Esophagus muscularis mucosa (tissue), 4 donors: ENCODE measurements at regions not wholly inside any gene's neighbourhood (a gene's known extent, or its start where the extent isn't known, plus 50 kb on each side); places are given as distances from the start of the nearest gene placed in this dataset.

Experiments
- DNase-seq: peaks from one replicate; pipeline ENCODE4 v3.0.0-alpha.2; 2017; ENCODE audit errors: extremely low spot score
- H3K27ac ChIP-seq, 4 donors: fragments of 200-600 bp; sonication (generic); replicated peaks in 1 of 4; 1 replicate in 3 of 4; 2 replicates in 1 of 4; pipeline ENCODE4 v1.5.1; 2016 to 2019; ENCODE audit warnings: mild to moderate bottlenecking in 1 of 4
- H3K27me3 ChIP-seq, 4 donors: fragments of 200-600 bp; sonication (generic); one replicate each; pipeline versions ENCODE4 v1.5.1 to v1.6.0; 2016 to 2019
- H3K36me3 ChIP-seq, 4 donors: fragments of 200-600 bp; sonication (generic); one replicate each; pipeline ENCODE4 v1.5.1; 2016 to 2019
- H3K4me1 ChIP-seq, 4 donors: fragments of 200-600 bp; sonication (generic); one replicate each; pipeline ENCODE4 v1.5.1; 2016 to 2019
- H3K4me3 ChIP-seq, 4 donors: fragments of 200-600 bp; sonication (generic); 1 replicate in 2 of 4; 2 replicates in 2 of 4; pipeline ENCODE4 v1.5.1; 2016 to 2019; ENCODE audit warnings: mild to moderate bottlenecking in 4 of 4, moderate library complexity in 1 of 4
- H3K9me3 ChIP-seq, 4 donors: fragments of 200-600 bp; sonication (generic); 1 replicate in 3 of 4; 2 replicates in 1 of 4; pipeline ENCODE4 v1.5.1; 2016 to 2019
- EP300 ChIP-seq: sonication (generic); formaldehyde crosslinking; IDR thresholded peaks from one replicate; pipeline ENCODE4 v1.6.1; 2017; ENCODE audit warnings: antibody characterized with exemption
- POLR2A ChIP-seq: fragments of 450-650 bp; IDR thresholded peaks from one replicate; pipeline ENCODE4 v1.6.1; 2017; ENCODE audit warnings: antibody characterized with exemption, moderate library complexity, mild to moderate bottlenecking, low read depth
- POLR2AphosphoS5 ChIP-seq, 2 donors: sonication (generic); formaldehyde crosslinking; IDR thresholded peaks; one replicate each; pipeline ENCODE4 v1.6.1; 2017; ENCODE audit warnings: antibody characterized with exemption in 2 of 2
- WGBS: methylation state at CpG from one replicate; pipeline ENCODE4 v1.1.5; 2018; 5-methylcytosine and 5-hydroxymethylcytosine counted together
- intact Hi-C: fragments of 100-400 bp; cut with DNase I; formaldehyde crosslinking; loops from one replicate; pipeline ENCODE4 v1.15.1; 2023
- TF ChIP-seq, protein P1 (sequence below), 3 experiments: fragments of 200-600 bp in 2 of 3; fragments of 450-650 bp in 1 of 3; sonication (generic) in 2 of 3; IDR thresholded peaks; one replicate each; pipeline ENCODE4 v1.5.1; 2017 to 2019; ENCODE audit warnings: antibody characterized with exemption in 3 of 3, mild to moderate bottlenecking in 2 of 3, moderate library complexity in 1 of 3

DNA sequence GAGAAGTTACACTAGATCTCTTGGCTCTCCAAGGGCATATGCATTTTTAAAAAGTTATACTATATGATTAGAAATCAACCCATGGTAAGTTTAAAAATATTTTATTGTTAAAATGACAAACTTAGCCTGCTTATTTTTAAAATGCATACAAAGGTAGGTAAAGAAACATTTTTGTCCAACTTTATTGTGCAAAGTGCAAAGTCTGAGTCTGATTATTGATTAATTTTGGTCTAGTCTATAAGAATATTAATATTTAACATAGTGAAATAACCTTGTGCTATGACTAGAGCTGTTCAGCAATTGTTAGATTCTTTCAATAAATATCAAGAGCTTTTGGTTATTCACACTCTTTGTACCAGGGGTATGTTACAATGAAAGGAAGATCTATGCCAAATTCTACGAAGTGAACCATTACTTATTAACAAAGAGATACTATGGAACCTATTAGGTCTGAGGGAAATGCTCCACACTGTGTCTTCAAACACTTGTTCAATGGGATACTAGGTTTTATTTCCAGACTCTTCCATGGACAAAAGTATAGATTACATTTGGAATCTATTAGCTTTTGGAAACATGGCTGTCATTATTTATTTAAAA lies 70.4 kb downstream of the DIPK2A start:
- DNase-seq = no peak
- Histone ChIP-seq H3K27me3 (no peaks in the 10 kb centered on the region), H3K4me1 (no peaks in the 10 kb centered on the region), H3K27ac (no peak overlapping the region), H3K4me3 (no peak overlapping the region), H3K36me3 (no peaks in the 10 kb centered on the region), H3K9me3 (no peaks in the 10 kb centered on the region)
- intact Hi-C loops = no loop called here
- TF ChIP-seq EP300 (no peak), POLR2AphosphoS5 (IDR thresholded peaks at IDR 0.05) (no peak), POLR2A (no peak)
- TF ChIP-seq, protein P1, sequence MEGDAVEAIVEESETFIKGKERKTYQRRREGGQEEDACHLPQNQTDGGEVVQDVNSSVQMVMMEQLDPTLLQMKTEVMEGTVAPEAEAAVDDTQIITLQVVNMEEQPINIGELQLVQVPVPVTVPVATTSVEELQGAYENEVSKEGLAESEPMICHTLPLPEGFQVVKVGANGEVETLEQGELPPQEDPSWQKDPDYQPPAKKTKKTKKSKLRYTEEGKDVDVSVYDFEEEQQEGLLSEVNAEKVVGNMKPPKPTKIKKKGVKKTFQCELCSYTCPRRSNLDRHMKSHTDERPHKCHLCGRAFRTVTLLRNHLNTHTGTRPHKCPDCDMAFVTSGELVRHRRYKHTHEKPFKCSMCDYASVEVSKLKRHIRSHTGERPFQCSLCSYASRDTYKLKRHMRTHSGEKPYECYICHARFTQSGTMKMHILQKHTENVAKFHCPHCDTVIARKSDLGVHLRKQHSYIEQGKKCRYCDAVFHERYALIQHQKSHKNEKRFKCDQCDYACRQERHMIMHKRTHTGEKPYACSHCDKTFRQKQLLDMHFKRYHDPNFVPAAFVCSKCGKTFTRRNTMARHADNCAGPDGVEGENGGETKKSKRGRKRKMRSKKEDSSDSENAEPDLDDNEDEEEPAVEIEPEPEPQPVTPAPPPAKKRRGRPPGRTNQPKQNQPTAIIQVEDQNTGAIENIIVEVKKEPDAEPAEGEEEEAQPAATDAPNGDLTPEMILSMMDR (IDR thresholded peaks at IDR 0.05) = no peak
- 77% methylated on average over 1 of the region's 1 CpG for WGBS

DNA sequence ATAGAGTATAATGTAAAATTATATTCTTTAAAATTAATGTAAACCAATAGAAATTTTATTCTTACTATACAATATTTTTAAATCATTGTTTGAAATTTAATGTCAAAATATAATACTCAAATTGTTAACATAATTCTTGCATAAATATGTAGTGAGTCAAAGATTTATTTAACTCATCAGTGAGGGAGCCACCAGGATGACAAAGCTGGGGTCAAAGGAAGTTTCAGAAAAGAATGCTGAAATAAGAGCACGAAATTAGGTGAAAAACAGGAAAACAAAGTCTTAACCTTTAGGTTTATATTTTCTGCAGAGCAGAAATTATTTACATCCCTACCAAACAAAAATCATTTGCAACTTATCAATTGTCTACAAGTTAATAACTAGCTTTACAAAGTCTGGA lies 74.1 kb downstream of the DIPK2A start:
- WGBS = 74% methylated on average over 1 of the region's 1 CpG
- no peaks in the 10 kb centered on the region for H3K36me3 ChIP-seq
- H3K4me3 ChIP-seq = no peak overlapping the region
- no peaks in the 10 kb centered on the region for H3K4me1 ChIP-seq
- no peaks in the 10 kb centered on the region for H3K27me3 ChIP-seq
- no peak overlapping the region for H3K27ac ChIP-seq
- intact Hi-C loops = no loop called here
- no peaks in the 10 kb centered on the region for H3K9me3 ChIP-seq
- DNase-seq = no peak
- TF ChIP-seq EP300 (no peak), POLR2AphosphoS5 (IDR thresholded peaks at IDR 0.05) (no peak)
- TF ChIP-seq, protein P1 (IDR thresholded peaks at IDR 0.05) = no peak

DNA sequence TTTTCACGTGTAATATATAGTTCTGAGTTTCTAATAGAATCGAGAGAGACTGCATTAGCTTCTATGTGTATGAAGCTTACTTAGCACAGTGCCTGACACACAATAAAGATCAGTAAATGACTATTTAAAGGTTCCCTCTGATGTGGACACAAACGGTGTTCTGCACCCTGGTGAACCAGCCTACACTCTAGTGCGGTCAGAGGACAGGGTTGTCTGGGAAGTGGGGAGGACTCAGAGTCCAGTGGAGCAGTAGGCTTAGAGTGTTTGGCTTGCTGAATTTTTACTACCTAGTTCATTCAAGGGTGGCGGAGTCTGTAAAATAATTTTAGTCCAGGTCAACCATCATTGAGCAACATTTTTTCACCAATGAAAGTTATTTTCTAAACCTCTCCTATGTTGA lies 77.8 kb downstream of the DIPK2A start:
- Histone ChIP-seq H3K27ac (no peak overlapping the region), H3K4me1 (peaks cover 0 to 10% (median 0%) of the 10 kb centered on the region in 4 donors), H3K9me3 (no peaks in the 10 kb centered on the region), H3K36me3 (no peaks in the 10 kb centered on the region), H3K4me3 (no peak overlapping the region), H3K27me3 (no peaks in the 10 kb centered on the region)
- intact Hi-C loops = no loop called here
- TF ChIP-seq EP300 (no peak), POLR2A (no peak), POLR2AphosphoS5 (IDR thresholded peaks at IDR 0.05) (no peak)
- TF ChIP-seq, protein P1 (IDR thresholded peaks at IDR 0.05) = no peak
- WGBS = 93% methylated on average over 5 of the region's 5 CpGs
- DNase-seq = no peak

DNA sequence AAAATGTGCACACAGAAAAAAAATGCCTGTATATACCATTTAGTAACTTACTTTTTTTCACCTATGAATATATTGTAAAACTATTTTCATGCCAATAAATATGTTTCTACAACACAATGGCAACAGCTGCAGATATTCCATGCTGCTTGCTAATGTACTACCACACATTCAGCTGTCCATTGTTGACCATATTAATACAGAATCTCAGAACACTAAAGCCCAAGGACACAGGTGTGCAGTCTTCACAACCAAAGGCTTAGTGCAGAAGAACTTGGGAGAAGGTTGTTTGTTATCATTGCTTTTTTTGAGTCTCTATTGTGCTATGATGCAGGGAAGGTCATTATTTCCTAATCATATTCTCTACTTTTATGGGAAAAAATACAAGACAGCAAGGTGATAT lies 79.6 kb downstream of the DIPK2A start:
- no peaks in the 10 kb centered on the region for H3K27me3 ChIP-seq
- intact Hi-C loops = no loop called here
- no peaks in the 10 kb centered on the region for H3K9me3 ChIP-seq
- no peak for DNase-seq
- TF ChIP-seq, protein P1 (IDR thresholded peaks at IDR 0.05) = no peak
- no peak for TF ChIP-seq POLR2A
- TF ChIP-seq EP300 = no peak
- TF ChIP-seq POLR2AphosphoS5 (IDR thresholded peaks at IDR 0.05) = no peak
- no peak overlapping the region for H3K4me3 ChIP-seq
- H3K27ac ChIP-seq = no peak overlapping the region
- H3K36me3 ChIP-seq = no peaks in the 10 kb centered on the region
- peaks cover 0 to 10% (median 0%) of the 10 kb centered on the region in 4 donors for H3K4me1 ChIP-seq

DNA sequence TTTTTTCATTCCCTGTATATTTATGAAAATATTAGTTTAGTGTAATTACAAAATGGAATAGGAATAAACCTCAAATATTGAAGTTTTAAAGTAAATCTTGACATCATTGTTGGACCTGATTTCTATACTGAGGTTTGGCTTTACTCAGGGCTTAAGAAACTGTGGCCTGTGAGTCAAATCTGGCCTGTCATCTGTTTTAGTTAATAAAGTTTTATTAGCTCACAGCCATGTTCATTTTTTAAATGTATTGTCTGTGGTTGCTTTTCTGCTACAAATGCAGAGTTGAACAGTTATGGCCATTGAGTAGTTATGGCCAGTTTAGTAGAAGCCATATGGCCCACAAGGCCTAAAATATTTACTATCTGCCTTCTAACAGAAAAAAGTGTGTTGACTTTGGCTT lies 80.7 kb downstream of the DIPK2A start:
- TF ChIP-seq EP300 (no peak), POLR2AphosphoS5 (IDR thresholded peaks at IDR 0.05) (no peak), POLR2A (no peak)
- TF ChIP-seq, protein P1 (IDR thresholded peaks at IDR 0.05) = no peak
- Histone ChIP-seq H3K4me3 (no peak overlapping the region), H3K27ac (no peak overlapping the region), H3K4me1 (peaks cover 0 to 10% (median 0%) of the 10 kb centered on the region in 4 donors), H3K27me3 (no peaks in the 10 kb centered on the region), H3K36me3 (no peaks in the 10 kb centered on the region), H3K9me3 (no peaks in the 10 kb centered on the region)
- DNase-seq = no peak
- intact Hi-C loops = no loop called here
